Non-pigmented ciliary epithelial cell (primary cell): ENCODE measurements at regions not wholly inside any gene's neighbourhood (a gene's known extent, or its start where the extent isn't known, plus 50 kb on each side); places are given as distances from the start of the nearest gene placed in this dataset.

Experiments used
- DNase-seq: peaks from one replicate; pipeline ENCODE4 v3.0.0-alpha.2; 2010; ENCODE audit warnings: low read depth

- no peak for DNase-seq
Observed at GRCh38 chr9:81532251-81532650, 157.1 kb downstream of the TLE1 start.

GRCh38 chr9:81531511-81531910, 157.8 kb downstream of the TLE1 start:
- no peak for DNase-seq

- DNase-seq = no peak
Observed at GRCh38 chr9:81530846-81531245, 158.5 kb downstream of the TLE1 start.

- DNase-seq = no peak
Observed at GRCh38 chr9:81530310-81530810, 159.0 kb downstream of the TLE1 start.

GRCh38 chr9:81529556-81530193, 159.7 kb downstream of the TLE1 start:
- peak; percentile 19 for DNase-seq

GRCh38 chr9:81526587-81526986, 162.8 kb downstream of the TLE1 start:
- peak; percentile 52 for DNase-seq

GRCh38 chr9:81522716-81523551, 166.4 kb downstream of the TLE1 start:
- no peak for DNase-seq

GRCh38 chr9:81521892-81522291, 167.5 kb downstream of the TLE1 start:
- no peak for DNase-seq

- no peak for DNase-seq
Observed at GRCh38 chr9:81519816-81520495, 169.4 kb downstream of the TLE1 start.

- no peak for DNase-seq
Observed at GRCh38 chr9:81517954-81518353, 171.4 kb downstream of the TLE1 start.

GRCh38 chr9:81513059-81513458, 176.3 kb downstream of the TLE1 start:
- no peak for DNase-seq

GRCh38 chr9:81512641-81513040, 176.7 kb downstream of the TLE1 start:
- DNase-seq = no peak

GRCh38 chr9:81508476-81508875, 180.9 kb downstream of the TLE1 start:
- no peak for DNase-seq

GRCh38 chr9:81506941-81507864, 182.1 kb downstream of the TLE1 start:
- no peak for DNase-seq

- DNase-seq = no peak
Observed at GRCh38 chr9:81499594-81499993, 189.8 kb downstream of the TLE1 start.

GRCh38 chr9:81499021-81499454, 190.3 kb downstream of the TLE1 start:
- DNase-seq = no peak

- no peak for DNase-seq
Observed at GRCh38 chr9:81498576-81498975, 190.8 kb downstream of the TLE1 start.

GRCh38 chr9:81497091-81497490, 192.3 kb downstream of the TLE1 start:
- DNase-seq = no peak

- DNase-seq = peak; percentile 97
Observed at GRCh38 chr9:81492710-81493447, 196.5 kb downstream of the TLE1 start.

- DNase-seq = peak; percentile 67
Observed at GRCh38 chr9:81490605-81491331, 198.6 kb downstream of the TLE1 start.
